ENCODE measurements at regions not wholly inside any gene's neighbourhood (a gene's known extent, or its start where the extent isn't known, plus 50 kb on each side); places are given as distances from the start of the nearest gene placed in this dataset.

- TF ChIP-seq REST (IDR thresholded peaks at IDR 0.05; ENCODE audit: low read depth) (no peak), POLR2A (IDR thresholded peaks at IDR 0.05; ENCODE audit: borderline replicate concordance, extremely low read depth, insufficient read depth, insufficient read length) (no peak), RAD21 (IDR thresholded peaks at IDR 0.05; ENCODE audit: low read depth) (no peak), POLR2AphosphoS5 (IDR thresholded peaks at IDR 0.05; ENCODE audit: low read depth, low read length) (no peak), CTCF (IDR thresholded peaks at IDR 0.05 in 2 of 3, conservative IDR thresholded peaks at IDR 0.05 in 1 of 3; ENCODE audit: borderline replicate concordance in 1 of 3, insufficient read depth in 1 of 3, low read depth in 2 of 3, low read length in 2 of 3) (0 out of 6 replicates have a peak, but pooled peaks of 2 of the 3 experiments have one; percentile 1 to 11), ATF3 (IDR thresholded peaks at IDR 0.05) (no peak), EZH2 (IDR thresholded peaks at IDR 0.05) (no peak), FOSL1 (IDR thresholded peaks at IDR 0.05; ENCODE audit: low read depth) (no peak), TCF7L2 (IDR thresholded peaks at IDR 0.05; ENCODE audit: borderline replicate concordance, extremely low read depth, insufficient read depth, insufficient read length) (no peak)
Measured at GRCh38 chr12:13433768-13434167, 237.2 kb downstream of the EMP1 start.

All from HCT116 (cell line).